Transverse colon (tissue), 3 donors: ENCODE measurements at regions not wholly inside any gene's neighbourhood (a gene's known extent, or its start where the extent isn't known, plus 50 kb on each side); places are given as distances from the start of the nearest gene placed in this dataset.

ENCODE experiments used
- CTCF ChIP-seq, 5 experiments: fragments of 200-600 bp in 3 of 5; fragments of 450-650 bp in 2 of 5; sonication (generic) in 3 of 5; IDR thresholded peaks; 1 replicate in 2 of 5; 2 replicates in 3 of 5; pipeline ENCODE4 v1.5.1; 2016 to 2017; ENCODE audit warnings: antibody characterized with exemption in 5 of 5, inconsistent platforms in 3 of 5, mild to moderate bottlenecking in 2 of 5, moderate library complexity in 1 of 5
- EP300 ChIP-seq: sonication (generic); formaldehyde crosslinking; IDR thresholded peaks from one replicate; pipeline ENCODE4 v1.6.1; 2017; ENCODE audit warnings: antibody characterized with exemption, low read depth
- POLR2A ChIP-seq: fragments of 450-650 bp; IDR thresholded peaks from one replicate; pipeline ENCODE4 v1.6.1; 2016; ENCODE audit warnings: antibody characterized with exemption, mild to moderate bottlenecking, moderate library complexity

GRCh38 chr1:99529002-99529401 lies 116.9 kb upstream of the PALMD start:
- TF ChIP-seq CTCF (IDR thresholded peaks at IDR 0.05) (no peak), EP300 (no peak), POLR2A (no peak)
